Mesodermal cell (in vitro differentiated cells): ENCODE measurements at regions not wholly inside any gene's neighbourhood (a gene's known extent, or its start where the extent isn't known, plus 50 kb on each side); places are given as distances from the start of the nearest gene placed in this dataset.

Experiments used
- H3K27ac ChIP-seq: 2 replicates; pipeline ENCODE4 v1.7.0; 2013; ENCODE audit warnings: mild to moderate bottlenecking, low read depth, low read length, moderate library complexity; ENCODE audit not compliant: severe bottlenecking
- H3K36me3 ChIP-seq: 2 replicates; pipeline ENCODE4 v1.7.1; 2013; ENCODE audit warnings: mild to moderate bottlenecking, low read length, moderate library complexity; ENCODE audit not compliant: control insufficient read depth, insufficient read depth
- H3K4me1 ChIP-seq: one replicate; pipeline ENCODE4 v1.7.1; 2013; ENCODE audit warnings: mild to moderate bottlenecking, low read length; ENCODE audit not compliant: insufficient read depth, control insufficient read depth, poor library complexity, severe bottlenecking
- H3K4me3 ChIP-seq: 2 replicates; pipeline ENCODE4 v1.7.0; 2013; ENCODE audit warnings: low read length, control low read depth, mild to moderate bottlenecking; ENCODE audit not compliant: insufficient read depth, poor library complexity, severe bottlenecking; ENCODE audit errors: extremely low read depth
- H3K9me3 ChIP-seq: 2 replicates; pipeline ENCODE4 v1.7.1; 2013; ENCODE audit warnings: mild to moderate bottlenecking, low read length, moderate library complexity; ENCODE audit not compliant: control insufficient read depth
- WGBS, 2 experiments: methylation state at CpG; one replicate each; pipeline ENCODE4 v1.1.5; 2013; ENCODE audit warnings: missing lambda C conversion rate in 2 of 2; ENCODE audit not compliant: insufficient coverage in 2 of 2; 5-methylcytosine and 5-hydroxymethylcytosine counted together

DNA sequence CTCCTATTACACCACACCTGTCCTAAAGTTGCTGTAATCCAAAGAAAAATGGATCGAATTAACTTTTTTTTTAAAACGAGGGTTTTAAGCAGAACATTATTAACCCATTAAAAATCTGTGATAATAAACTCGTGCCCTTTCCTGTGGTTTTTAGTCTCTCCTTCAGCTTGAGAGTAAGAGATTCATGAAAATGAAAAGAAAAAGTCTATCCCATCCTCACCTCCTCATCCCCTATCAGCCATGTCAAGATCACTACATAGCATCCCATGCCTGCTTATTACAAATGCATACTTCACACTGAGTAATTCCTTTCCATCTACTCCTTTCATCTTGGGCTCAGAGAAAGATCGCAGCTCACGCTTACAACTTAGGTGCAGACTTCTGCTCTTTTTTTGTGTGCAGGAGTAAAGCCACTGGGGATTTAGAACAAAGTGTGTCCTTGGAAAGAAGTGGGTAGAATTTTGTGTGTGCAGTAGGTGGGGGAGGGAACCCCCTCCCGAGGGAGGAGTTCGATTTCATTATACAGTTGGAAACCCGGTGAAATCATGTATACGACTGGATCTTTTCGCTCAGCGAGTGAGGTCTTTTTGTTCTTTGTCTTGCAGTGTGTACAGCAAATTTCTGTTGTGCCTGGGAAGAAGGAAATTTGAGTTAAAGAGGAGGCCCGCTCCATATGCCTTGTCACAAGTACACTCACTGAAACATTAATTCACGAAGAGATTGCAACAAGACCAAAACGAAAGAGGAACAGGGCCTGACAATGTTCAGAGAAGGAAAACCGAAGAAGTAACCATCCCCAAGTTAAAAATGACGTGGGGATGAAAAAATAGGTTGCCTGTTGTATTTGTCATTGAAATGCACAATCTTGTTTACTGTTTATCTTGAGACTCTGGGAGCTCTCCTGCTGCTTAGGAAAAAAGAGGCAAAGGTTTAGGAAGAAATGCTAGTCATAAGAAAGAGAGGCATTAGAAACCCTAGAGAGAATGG is 146.5 kb upstream of the ZNF217 start:
- peak overlapping the region; percentile 7 for H3K4me3 ChIP-seq

DNA sequence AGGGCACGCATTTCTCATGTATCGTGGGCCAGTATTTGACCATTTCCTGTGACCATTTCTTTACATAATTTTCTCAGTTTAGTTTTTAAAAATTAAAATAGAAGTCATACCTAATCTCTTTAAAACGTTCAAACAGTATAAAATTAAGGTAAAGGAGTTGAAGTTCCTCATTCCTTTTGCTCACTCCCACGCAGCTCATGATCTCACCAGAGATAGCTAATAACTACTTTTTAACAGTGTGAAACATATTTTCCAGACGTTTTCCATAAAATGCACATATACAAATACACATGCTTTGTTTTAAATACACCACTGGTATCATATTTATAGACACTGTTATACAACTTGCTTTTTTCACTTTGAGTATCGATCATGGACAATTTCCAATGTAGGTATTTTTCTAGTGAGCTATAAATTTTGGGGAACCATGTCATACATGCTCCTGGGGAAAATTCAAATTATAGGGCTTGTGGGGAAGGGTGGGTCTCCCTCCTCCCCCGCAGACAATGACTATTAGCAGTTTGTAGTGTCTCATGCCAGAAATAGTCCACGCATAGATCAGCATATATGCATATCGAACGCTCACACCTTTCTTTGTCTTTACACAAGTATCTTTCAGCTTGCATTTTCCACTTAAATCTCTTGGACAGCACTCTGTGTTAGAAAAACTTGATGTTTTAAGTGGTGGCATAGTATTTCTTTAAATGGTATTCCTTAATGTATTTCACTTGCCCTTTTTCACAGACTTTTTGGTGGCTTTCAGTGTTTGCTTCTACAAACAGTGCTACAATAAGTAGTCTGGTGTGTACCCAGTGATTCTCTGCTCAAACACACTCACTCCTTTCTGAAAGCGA is 145.5 kb upstream of the ZNF217 start:
- H3K4me1 ChIP-seq: peaks cover 54% of the 10 kb centered on the region
- no peaks in the 10 kb centered on the region for H3K36me3 ChIP-seq
- no peaks in the 10 kb centered on the region for H3K9me3 ChIP-seq
- peak overlapping the region; percentile 96 for H3K27ac ChIP-seq
- 64 to 83% methylated on average over 3 to 5 of the region's 11 CpGs for WGBS, 2 experiments
- peak overlapping the region; percentile 26 for H3K4me3 ChIP-seq

More for the DNA sequence above, 146.5 kb upstream of the ZNF217 start:
- H3K27ac ChIP-seq: peak overlapping the region; percentile 96
- no peaks in the 10 kb centered on the region for H3K36me3 ChIP-seq
- H3K4me1 ChIP-seq: peaks cover 50% of the 10 kb centered on the region
- H3K9me3 ChIP-seq: no peaks in the 10 kb centered on the region
- WGBS, 2 experiments: 25 to 27% methylated on average over 9 to 10 of the region's 16 CpGs

DNA sequence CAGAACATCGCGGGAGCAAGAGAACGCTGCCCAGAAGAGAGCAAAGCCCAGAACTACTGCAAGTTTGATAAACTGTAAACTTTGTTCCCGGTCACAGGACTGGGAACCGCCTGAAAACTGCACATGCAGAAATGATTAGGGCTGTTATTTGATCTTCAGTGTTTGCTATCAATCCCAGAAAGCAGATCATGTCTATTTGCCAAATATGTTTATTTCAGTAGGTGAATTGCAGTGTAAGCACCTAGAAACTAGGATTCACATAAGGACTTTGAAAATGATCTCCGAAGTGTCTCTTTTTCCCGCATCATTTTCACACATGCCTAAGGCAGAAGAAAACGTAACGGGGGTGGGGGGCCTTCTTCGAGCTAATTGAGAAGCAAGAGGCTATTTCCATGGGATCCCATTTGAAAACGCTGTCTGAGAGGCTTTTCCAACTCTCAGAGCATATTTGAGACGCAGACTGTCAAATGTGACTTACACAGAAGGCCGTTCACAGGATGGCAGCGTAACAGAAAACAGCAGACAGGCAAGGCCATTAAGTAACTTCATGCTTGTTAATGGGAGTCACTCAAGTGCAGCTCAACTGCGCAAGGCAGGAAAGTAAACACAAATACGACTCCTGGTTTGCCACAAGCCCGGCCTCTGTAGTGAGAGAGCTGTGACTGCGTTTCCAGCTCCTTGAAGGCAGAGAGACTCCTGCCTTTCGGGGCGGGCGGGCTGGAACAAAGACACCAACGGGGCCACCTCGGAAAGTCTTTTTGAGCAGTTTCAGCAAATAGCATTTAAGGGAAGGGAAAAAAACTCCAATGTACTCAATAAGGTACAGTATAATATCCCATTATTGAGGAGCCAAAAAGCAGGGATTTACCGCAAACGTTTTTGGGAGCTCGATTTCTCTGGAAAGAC is 144.7 kb upstream of the ZNF217 start:
- H3K27ac ChIP-seq: peak overlapping the region; percentile 96
- H3K4me1 ChIP-seq: peaks cover 57% of the 10 kb centered on the region
- WGBS, 2 experiments: 33% methylated on average over 19 to 23 of the region's 26 CpGs
- no peaks in the 10 kb centered on the region for H3K36me3 ChIP-seq
- H3K9me3 ChIP-seq: no peaks in the 10 kb centered on the region
- peak overlapping the region; percentile 26 for H3K4me3 ChIP-seq

DNA sequence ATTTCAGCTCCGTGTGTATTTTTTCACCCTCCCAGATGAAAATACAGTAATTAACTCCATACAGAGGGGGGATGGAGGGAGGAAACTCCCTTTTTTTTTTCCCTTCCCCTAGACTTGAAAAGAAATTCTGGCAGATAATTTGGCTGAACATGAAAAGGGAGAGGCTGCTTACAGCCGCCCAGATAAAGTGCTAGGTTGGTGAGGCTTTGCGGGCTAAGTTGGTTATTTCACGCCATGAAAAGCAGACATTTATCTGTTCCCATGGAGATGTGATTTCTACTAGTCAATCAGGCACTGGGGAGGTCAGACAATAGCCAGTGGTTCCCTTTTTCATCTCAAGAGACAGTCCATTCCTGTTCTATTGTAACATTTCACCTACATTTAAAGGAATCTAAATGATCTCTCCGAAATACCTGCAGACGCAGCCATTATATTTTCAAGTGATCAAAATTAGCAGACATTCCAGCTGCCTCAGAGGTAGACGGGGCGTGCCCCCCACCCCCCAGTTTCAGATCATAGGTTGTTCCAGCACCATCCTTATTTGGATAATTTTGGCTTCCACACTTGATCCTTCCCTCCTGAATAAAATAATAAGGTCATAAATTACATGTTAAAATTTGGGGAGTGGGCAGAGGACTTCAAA is 143.9 kb upstream of the ZNF217 start:
- 51 to 58% methylated on average over 7 of the region's 8 CpGs for WGBS, 2 experiments
- H3K4me1 ChIP-seq: peaks cover 57% of the 10 kb centered on the region
- peak overlapping the region; percentile 96 for H3K27ac ChIP-seq
- no peaks in the 10 kb centered on the region for H3K36me3 ChIP-seq
- peak overlapping the region; percentile 22 for H3K4me3 ChIP-seq
- H3K9me3 ChIP-seq: no peaks in the 10 kb centered on the region

DNA sequence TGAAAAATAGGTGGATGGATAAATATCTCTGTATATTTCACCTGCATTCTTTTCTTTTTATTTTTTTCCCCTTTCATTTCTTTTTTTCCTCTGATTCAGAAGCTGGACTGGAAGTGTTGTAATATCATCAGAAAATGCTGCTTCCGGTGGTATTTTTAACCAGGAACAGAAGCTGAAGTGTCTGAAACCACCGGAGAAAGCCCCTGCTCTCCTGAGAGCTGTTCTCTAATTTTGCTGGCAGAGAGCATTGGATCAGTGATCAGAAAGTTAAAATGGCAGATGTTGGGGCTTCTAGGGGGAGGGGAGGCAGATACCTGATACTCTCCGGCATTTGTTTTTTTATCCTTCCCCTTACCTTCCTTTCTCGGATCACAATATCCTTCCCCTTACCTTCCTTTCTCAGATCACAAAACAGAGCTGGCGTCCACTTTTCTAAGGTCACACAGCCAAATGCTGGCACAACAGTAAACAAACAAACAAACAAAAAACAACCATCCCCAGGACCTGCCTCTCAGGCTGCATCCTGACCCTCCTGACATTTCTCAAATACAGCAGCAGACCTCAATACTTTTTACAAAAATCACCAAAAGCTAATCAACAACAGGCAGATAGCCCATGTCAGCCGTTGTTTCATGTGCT is 143.2 kb upstream of the ZNF217 start:
- Histone ChIP-seq H3K9me3 (no peaks in the 10 kb centered on the region), H3K27ac (peak overlapping the region; percentile 96), H3K4me3 (peak overlapping the region; percentile 22), H3K36me3 (no peaks in the 10 kb centered on the region), H3K4me1 (peaks cover 57% of the 10 kb centered on the region)
- 23 to 43% methylated on average over 2 to 6 of the region's 6 CpGs for WGBS, 2 experiments

DNA sequence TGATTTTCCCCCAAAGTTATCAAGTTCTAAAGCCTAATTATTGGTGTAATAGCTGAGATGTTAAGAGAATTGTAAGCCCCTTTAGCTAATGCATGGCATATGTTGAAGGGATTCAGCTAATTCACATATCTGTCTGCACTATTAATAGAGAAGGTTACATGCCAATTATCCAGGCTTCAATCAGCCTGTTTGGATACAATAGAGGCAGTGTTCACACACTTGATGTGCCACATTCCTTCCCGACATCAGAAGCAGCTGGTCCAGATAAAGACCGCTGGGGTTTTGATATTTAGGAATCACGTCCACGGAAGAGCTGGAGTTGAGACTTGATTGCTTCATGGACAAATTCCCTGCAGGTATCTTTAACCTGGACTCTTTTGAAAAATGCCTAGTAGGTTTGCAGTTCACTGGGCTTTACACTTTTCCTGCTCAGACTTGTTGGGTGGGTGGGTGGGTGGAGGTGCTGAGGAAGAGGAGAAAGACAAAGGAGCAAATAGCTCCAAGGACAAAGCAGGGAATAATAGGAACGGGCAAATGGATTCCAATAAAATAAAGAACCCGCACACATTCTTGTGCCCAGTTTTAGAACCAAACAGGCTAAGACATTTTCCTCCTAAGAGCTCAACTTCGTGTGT is 142.6 kb upstream of the ZNF217 start:
- 38 to 56% methylated on average over 3 to 4 of the region's 7 CpGs for WGBS, 2 experiments
- Histone ChIP-seq H3K36me3 (no peaks in the 10 kb centered on the region), H3K4me3 (peak overlapping the region; percentile 22), H3K9me3 (no peaks in the 10 kb centered on the region), H3K4me1 (peaks cover 56% of the 10 kb centered on the region), H3K27ac (peak overlapping the region; percentile 96)

DNA sequence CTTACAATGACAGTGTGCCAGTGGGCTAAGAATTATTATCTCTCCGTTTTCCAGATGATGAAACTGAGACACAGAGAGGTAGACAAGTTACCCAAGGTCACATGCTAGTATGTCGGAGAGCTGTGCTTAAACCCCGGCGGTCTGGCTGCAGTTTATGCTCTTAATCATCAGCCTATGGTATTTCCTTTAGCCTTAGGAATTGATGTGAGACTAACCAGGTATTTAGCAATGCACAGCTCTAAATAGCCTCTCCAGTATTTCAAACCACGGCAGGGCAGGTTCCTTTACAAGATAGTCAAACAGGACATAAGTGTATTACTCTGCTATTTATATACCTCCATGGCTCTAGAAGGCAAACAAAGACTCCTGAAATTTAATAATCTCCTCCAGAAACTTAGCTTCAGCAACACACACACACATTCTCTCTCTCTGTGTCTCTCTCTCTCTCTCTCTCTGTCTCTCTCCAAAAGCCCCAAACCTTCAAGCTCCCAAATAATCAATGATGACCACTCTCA is 142.0 kb upstream of the ZNF217 start:
- H3K4me3 ChIP-seq: no peak overlapping the region
- H3K36me3 ChIP-seq: no peaks in the 10 kb centered on the region
- H3K27ac ChIP-seq: peak overlapping the region; percentile 96
- peaks cover 50% of the 10 kb centered on the region for H3K4me1 ChIP-seq
- H3K9me3 ChIP-seq: no peaks in the 10 kb centered on the region
- 47 to 71% methylated on average over 3 to 4 of the region's 5 CpGs for WGBS, 2 experiments

DNA sequence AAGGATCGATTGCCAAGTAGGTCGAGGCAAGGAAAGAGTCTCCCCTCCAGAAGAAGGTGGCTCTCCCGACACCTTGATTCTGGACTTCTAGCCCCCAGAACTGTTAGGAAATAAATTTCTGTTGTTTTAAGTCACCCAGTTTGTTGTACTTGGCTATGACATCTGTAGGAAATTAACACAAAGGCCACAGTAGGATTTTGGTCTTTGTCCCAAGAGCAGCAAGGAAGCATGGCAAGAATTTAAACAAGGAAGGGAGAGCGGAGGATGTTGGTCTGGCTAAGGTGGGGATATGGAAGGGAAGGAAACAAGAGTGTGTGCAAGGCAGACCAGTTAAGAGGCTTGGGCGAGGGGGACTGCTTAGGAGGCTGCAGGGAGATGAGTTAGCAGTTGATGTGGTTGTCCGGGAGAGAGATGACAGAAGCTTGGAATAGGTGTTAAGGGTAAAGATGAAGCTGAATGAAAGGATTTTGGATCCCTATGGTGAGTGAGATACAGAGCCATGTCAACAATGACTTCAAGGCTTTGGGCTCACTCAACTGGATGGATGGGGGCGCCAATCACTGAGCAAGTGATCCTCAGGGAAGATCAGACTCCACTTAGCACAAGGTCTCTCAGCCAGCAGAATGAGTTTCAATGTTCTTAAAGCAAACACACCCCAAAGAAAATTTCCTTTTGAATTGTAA is 140.5 kb upstream of the ZNF217 start:
- Histone ChIP-seq H3K27ac (no peak overlapping the region), H3K4me1 (peaks cover 36% of the 10 kb centered on the region), H3K4me3 (no peak overlapping the region), H3K9me3 (no peaks in the 10 kb centered on the region), H3K36me3 (no peaks in the 10 kb centered on the region)
- 92 to 97% methylated on average over 5 to 6 of the region's 7 CpGs for WGBS, 2 experiments

DNA sequence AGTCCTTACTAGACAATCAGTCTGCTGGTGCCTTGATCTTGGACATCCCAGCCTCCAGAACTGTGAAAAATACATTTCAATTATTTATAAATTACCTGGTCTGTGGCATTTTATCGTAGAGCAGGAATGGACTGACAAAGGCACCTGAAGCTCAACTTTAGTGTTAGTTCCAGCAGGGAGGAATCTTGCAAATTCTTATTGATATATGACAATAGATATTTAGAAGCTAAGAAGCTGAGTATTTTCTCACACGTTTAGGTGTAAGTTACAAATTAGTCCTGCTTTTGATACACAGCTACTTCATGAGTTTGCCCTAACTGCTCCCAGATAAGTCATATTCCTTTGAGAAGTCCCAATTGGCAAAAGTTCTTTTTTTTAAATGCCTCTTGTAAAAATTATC is 138.0 kb upstream of the ZNF217 start:
- no CpG with 5 or more reads among the region's 2 CpGs for WGBS, 2 experiments
- Histone ChIP-seq H3K9me3 (no peaks in the 10 kb centered on the region), H3K27ac (no peak overlapping the region), H3K36me3 (no peaks in the 10 kb centered on the region), H3K4me1 (peaks cover 15% of the 10 kb centered on the region), H3K4me3 (no peak overlapping the region)
